Ramos (cell line): ENCODE measurements at regions not wholly inside any gene's neighbourhood (a gene's known extent, or its start where the extent isn't known, plus 50 kb on each side); places are given as distances from the start of the nearest gene placed in this dataset.

ENCODE experiments used
- in situ Hi-C: fragments of 300-500 bp; cut with MboI; formaldehyde crosslinking; loops from one replicate; pipeline ENCODE4 v1.14.3; 2022; ENCODE audit warnings: low sequenced_read_pairs; ENCODE audit not compliant: unreplicated experiment

GRCh38 chr18:78586586-78586985 lies 393.0 kb upstream of the SALL3 start:
- in situ Hi-C loops: no loop called here

DNA sequence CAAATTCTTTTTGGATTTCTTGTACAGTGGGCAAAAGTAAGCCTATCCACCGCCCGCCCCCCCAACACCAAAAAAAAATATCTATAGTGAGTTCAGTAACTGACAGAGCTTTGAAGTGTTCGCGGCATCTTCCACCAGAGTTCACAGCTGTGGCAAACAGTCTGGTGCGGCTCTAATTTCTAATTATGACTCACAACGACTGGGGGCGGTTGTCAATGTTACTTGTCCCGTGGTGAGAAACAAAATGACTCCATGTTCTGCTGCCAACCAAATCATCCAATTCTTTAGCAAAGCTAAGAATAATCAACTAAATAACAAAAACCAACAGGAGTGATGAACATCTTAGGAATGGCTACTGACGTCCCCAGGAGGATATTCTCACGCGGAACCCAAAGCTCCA lies 392.5 kb upstream of the SALL3 start:
- in situ Hi-C loops: no loop called here

GRCh38 chr18:78587626-78588600 lies 391.7 kb upstream of the SALL3 start:
- in situ Hi-C loops: no loop called here

DNA sequence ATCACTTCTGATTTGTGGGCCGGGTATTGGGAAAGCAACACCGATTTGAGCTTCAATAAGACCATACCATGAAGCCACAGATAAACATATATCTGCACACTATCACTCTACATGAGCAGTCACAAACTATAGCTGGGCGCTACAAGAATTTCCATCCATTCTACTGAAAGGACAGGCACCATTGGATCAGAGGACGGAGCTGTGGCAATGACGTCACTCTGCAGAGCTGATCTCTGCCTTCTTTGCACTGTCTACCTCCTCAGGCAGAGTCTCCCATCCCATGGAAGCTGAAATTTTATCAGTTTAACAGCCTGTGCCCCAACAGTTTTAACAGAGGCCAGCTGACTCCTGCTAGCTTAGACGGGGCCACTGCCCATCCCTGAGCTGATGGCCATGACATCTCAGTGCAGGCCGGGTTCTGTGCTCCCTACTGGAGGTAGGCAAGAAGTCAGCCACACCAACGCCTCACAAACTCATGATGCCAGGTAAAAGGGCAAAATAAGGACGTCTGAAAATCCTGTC lies 389.6 kb upstream of the SALL3 start:
- in situ Hi-C loops: no loop called here

- in situ Hi-C loops: no loop called here
Observed at GRCh38 chr18:78595453-78595852, 384.2 kb upstream of the SALL3 start.

DNA sequence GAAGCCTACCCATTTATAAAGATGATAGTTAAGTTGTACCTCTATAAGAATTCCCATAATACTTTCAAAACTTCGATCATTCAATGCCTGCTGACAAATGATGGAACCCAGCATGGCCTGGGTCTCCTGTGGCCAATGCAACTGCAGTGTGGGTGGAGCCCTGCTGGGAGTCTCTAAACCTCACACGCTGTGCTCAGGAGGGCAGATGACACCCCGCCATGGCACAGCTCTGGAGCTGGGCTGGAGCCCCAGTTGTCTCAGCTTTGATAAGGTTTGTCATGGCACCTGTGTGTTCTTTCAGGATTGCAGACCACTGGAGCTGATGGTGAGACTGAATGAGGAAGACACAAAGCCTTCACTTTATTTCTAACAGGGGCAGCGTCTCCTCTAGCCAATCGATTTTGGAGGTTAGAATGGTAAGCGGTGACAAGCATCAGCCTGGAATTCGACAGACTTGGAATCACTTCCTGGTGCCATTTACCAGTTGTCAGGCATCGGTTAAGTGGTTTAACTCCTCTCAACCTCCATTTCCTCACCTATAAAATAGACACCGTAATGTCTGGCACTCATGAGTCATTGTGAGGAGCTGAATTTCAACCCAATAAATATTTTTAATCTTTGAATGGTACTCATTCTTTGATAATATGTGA lies 383.6 kb upstream of the SALL3 start:
- in situ Hi-C loops: no loop called here

GRCh38 chr18:78596794-78597345 lies 382.7 kb upstream of the SALL3 start:
- in situ Hi-C loops: no loop called here

DNA sequence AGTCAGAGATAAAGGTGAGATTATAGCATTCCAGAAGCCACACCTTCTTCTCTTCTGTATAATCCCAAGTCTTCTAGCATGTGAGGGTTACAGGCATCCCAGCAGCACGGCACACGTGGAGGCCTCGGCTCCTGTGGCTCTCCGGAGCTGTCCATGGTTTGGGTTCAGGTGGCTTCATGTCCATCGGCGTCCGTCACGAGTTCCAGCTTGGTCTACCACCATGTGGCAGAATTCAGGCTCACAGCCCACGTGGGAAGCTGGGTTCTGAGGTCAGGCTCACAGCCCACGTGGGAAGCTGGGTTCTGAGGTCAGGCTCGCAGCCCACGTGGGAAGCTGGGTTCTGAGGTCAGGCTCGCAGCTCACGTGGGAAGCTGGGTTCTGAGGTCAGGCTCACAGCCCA lies 378.3 kb upstream of the SALL3 start:
- in situ Hi-C loops: no loop called here

DNA sequence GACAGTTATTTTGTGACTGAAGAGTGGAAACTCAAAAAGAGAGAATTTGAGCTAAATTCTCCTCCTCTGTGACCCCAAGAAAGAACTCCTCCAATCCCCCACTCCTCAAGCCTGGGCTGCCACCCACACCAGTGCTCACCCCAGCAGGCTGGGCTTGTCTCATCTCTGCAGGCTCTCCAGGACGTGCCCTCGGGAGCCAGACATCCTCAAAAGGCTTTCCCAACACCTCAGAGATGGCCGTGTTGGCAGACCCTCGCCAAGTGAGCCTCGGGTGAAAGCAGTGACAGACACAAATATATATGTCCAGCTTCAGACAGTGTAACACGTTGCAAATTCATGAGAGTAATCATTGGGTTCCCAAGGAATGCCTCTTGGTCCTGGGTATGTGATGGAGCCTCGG lies 377.7 kb upstream of the SALL3 start:
- in situ Hi-C loops: no loop called here

DNA sequence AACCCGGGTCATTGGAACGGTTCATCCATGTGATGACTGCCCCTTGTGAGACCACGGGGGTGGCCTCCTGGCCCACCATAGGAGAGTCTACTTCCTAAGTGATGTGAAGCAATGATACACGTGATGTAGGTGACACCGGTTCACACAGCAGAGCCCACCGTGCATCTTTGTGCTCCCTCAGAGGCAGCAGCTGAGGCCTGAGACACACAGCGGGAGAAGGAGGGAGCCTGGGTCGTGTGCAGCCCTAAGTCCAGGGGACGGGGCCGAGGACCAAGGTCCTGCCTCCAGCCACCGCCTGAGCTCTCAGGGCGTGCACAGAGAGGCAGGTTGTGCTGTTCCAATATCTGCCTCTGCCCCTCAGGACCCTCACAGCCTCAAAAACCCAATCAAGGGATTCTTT lies 377.2 kb upstream of the SALL3 start:
- in situ Hi-C loops: no loop called here

DNA sequence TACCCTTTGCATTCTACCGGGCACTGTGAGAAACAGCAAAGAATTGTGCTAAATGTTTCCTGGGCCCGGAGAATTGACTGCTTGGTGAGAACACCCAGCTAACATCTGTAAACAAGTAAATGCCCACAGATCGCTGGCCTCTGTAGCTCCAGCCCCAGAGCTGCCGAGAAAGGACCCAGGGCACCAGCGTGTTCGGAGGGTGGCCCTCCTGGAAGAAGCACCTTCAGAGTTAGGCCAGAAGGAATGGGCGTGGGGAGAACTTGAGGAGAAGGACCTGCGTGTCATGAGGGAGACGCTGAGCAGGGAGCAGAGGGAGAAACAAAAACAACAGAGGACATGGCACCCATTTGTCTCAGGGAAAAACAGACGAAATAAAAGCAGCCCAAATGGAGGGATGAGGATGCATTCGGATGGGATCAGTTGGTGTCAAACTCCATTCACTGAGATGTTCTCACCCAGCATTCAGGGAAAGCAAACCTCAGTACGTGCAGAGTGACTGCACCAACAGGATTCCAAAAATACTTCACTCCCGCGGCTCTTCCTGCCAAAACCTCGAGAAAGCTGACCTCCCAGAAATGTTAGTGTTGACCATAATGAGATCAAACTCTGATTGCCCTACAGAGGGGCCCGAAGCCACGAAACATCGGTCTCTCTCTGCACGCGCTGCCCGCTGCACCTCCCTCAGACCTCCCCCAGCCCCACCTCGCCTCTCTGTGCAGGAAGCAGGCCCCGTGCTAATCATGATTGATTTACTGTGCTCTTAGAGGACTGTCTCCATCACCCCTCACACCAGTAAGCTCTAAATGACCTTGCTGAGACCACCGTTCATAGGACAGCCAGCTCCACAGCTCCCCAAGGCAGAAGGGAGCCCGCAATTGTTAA lies 376.3 kb upstream of the SALL3 start:
- in situ Hi-C loops: no loop called here

DNA sequence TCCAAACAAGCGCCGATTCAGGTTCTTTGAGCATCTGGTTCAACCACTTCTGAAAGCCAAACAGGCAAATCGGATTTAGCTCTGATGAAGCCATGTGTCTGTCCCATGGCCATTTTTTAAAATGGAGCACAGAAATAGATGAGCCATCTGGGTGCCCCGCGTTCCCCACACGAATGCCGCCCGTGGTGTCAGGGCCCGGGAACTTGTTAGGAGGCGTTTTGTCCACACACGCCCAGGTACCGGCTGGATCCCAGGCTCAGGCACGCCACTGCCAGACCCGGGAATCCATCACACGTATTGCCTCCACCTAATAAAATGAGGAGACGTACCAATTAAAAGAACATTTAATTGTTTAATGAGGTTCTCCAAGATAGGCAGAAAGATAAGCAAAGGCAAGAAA lies 374.4 kb upstream of the SALL3 start:
- in situ Hi-C loops: no loop called here

DNA sequence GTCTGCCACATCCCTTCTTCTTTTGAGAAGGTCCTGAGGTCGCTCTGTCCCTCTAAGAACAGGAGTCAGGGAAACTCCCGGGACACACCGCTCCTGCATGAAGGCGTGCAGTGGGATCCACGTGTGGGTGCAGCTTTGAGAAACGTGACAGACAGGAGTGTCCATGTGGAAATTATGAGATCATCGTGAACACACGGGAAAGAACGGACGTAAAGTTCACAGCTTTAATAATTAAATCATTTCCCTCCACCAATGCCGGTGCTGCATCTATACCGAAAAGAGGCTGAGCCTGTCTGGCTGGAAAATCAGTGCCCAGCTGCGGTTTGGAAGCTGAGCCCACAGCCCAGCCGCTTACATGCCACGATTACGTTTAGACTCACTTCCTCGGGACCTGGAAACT lies 372.4 kb upstream of the SALL3 start:
- in situ Hi-C loops: no loop called here

- in situ Hi-C loops: no loop called here
Observed at GRCh38 chr18:78607784-78608183, 371.8 kb upstream of the SALL3 start.

DNA sequence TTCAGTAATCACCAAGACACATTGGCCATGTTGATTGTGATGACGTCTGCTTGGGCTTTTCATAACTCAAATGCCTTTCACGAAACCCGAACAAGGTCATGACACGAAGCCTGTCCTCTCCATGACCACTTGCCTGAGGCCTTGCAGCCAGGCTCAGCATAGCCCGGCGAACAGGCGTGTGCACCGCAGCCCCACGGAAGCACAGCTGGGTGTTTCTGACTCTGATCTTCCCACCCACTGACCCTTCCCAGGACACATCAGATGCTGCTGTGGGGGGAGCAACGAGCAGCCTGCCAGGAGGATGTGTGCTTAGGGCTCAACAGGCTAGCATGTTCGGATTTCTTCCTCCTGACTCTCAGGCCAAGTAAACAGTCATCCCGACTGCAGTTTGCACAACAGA lies 369.4 kb upstream of the SALL3 start:
- in situ Hi-C loops: no loop called here

DNA sequence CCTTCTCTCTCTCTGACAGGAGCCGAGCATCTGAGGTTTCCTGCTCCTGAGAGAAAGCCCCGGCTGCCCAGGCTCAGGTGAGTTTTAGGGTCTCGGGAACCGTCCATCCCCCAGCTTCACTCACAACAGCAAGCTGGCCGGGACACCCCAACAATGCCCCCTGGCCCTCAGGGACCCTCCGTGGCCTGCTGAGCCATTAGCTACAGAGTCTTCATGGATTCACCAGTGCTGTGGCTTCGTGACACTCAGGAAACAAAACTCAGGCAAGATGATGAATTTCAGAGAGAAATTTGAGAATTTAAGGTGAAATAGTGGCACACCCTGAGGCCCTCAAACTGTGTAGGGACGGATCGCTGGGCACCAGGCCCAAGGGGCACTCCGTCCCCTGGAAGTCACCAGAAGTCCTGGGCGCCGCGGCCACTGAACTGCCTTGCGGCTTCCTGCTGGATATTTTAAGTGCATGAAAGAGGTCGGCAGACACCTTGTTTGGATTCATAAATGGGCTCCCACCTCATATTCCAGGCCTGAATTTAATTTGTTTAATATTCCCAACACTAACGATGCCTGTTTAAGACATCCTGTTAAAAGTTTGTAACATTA lies 368.3 kb upstream of the SALL3 start:
- in situ Hi-C loops: no loop called here

DNA sequence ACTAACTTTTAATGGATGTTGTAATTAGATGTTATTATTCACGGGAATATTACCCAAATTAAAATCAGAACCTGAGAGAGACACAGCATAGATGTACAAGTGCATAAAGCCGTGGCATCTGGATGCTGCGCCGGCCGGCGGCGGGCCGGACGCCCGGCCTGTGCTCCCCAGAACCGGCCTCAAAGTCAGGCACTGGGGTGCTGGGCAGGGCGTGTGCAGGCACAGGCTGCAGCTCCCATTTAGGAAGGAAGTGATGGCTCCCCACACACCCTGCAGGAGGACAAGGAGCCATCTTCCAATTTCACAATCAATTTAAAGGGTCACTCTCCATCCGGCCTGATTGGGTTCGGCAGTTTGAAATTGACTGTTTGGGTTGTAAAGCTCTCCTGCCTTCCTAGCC lies 367.7 kb upstream of the SALL3 start:
- in situ Hi-C loops: no loop called here

GRCh38 chr18:78612318-78612717 lies 367.3 kb upstream of the SALL3 start:
- in situ Hi-C loops: no loop called here

DNA sequence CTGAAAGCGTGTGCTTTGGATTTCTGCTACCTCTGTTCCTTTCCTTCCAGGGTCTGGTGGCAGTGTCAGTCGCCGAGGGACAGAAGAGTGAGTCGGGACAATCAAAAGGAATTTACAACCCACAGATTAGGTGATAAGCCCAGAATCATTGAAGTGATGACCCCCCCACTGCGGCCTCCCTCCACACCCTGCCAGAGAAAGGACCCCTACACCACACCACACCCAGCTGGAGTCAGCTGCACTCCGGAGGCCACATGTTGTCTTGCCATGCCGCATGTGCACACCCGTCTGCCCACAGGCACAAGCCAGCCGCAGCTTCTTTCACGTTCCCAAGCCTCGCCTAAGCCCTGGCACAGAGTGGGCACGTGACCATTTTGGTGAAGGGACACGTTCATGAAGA lies 366.8 kb upstream of the SALL3 start:
- in situ Hi-C loops: no loop called here

GRCh38 chr18:78618726-78619125 lies 360.9 kb upstream of the SALL3 start:
- in situ Hi-C loops: no loop called here
